ENCODE measurements at regions not wholly inside any gene's neighbourhood (a gene's known extent, or its start where the extent isn't known, plus 50 kb on each side); places are given as distances from the start of the nearest gene placed in this dataset.

GRCh38 chr9:29769019-29769418, 2195.7 kb upstream of the C9orf72 start:
- no peak for DNase-seq (ENCODE audit: low read depth)
- no peak for TF ChIP-seq CTCF (IDR thresholded peaks at IDR 0.05; ENCODE audit: low read length, missing control alignments)
- H3K4me3 ChIP-seq (replicated peaks; ENCODE audit: low read depth, low read length), result no peak overlapping the region

- DNase-seq (ENCODE audit: low read depth), result no peak
- TF ChIP-seq CTCF (IDR thresholded peaks at IDR 0.05; ENCODE audit: low read length, missing control alignments), result no peak
- H3K4me3 ChIP-seq (replicated peaks; ENCODE audit: low read depth, low read length), result peak overlapping the region; percentile 17
These were observed 2200.4 kb upstream of the C9orf72 start for GRCh38 chr9:29773676-29774075.

- H3K4me3 ChIP-seq (replicated peaks; ENCODE audit: low read depth, low read length), result no peak overlapping the region
- TF ChIP-seq CTCF (IDR thresholded peaks at IDR 0.05; ENCODE audit: low read length, missing control alignments), result no peak
- DNase-seq (ENCODE audit: low read depth), result no peak
These were observed 2202.2 kb upstream of the C9orf72 start for GRCh38 chr9:29775491-29775890.

- no peak overlapping the region for H3K4me3 ChIP-seq (replicated peaks; ENCODE audit: low read depth, low read length)
- TF ChIP-seq CTCF (IDR thresholded peaks at IDR 0.05; ENCODE audit: low read length, missing control alignments), result no peak
- DNase-seq (ENCODE audit: low read depth), result no peak
These were observed 2205.1 kb upstream of the C9orf72 start for GRCh38 chr9:29778281-29778849.

GRCh38 chr9:29793970-29794369, 2220.7 kb upstream of the C9orf72 start:
- no peak overlapping the region for H3K4me3 ChIP-seq (replicated peaks; ENCODE audit: low read depth, low read length)
- TF ChIP-seq CTCF (IDR thresholded peaks at IDR 0.05; ENCODE audit: low read length, missing control alignments), result no peak
- no peak for DNase-seq (ENCODE audit: low read depth)

GRCh38 chr9:29796291-29796952, 2223.1 kb upstream of the C9orf72 start:
- TF ChIP-seq CTCF (IDR thresholded peaks at IDR 0.05; ENCODE audit: low read length, missing control alignments), result no peak
- no peak for DNase-seq (ENCODE audit: low read depth)
- H3K4me3 ChIP-seq (replicated peaks; ENCODE audit: low read depth, low read length), result no peak overlapping the region

- DNase-seq (ENCODE audit: low read depth), result no peak
- no peak overlapping the region for H3K4me3 ChIP-seq (replicated peaks; ENCODE audit: low read depth, low read length)
- no peak for TF ChIP-seq CTCF (IDR thresholded peaks at IDR 0.05; ENCODE audit: low read length, missing control alignments)
These were observed 2225.3 kb upstream of the C9orf72 start for GRCh38 chr9:29798599-29798998.

All from fibroblast of pulmonary artery (primary cell).